NOMO-1 treated with dmso at 0.1 percent for 144 hours (cell line): ENCODE measurements at regions not wholly inside any gene's neighbourhood (a gene's known extent, or its start where the extent isn't known, plus 50 kb on each side); places are given as distances from the start of the nearest gene placed in this dataset.

Source experiments
- DNase-seq: peaks from one replicate; lab custom pipeline; 2025; ENCODE audit not compliant: unreplicated experiment; lab: John Stamatoyannopoulos, UW

GRCh38 chr9:38229504-38230155 lies 160.6 kb upstream of the SHB start:
- DNase-seq = no peak

- DNase-seq = no peak
Measured at GRCh38 chr9:38229104-38229500, 160.1 kb upstream of the SHB start.

GRCh38 chr9:38228331-38229103 lies 159.5 kb upstream of the SHB start:
- no peak for DNase-seq

- DNase-seq = no peak
Measured at GRCh38 chr9:38227656-38228055, 158.6 kb upstream of the SHB start.

GRCh38 chr9:38227061-38227540 lies 158.1 kb upstream of the SHB start:
- peak; percentile 21 for DNase-seq

GRCh38 chr9:38226491-38226951 lies 157.5 kb upstream of the SHB start:
- peak; percentile 19 for DNase-seq

GRCh38 chr9:38224941-38225340 lies 155.9 kb upstream of the SHB start:
- no peak for DNase-seq

- no peak for DNase-seq
Measured at GRCh38 chr9:38216572-38216971, 147.5 kb upstream of the SHB start.

GRCh38 chr9:38215465-38215864 lies 146.4 kb upstream of the SHB start:
- DNase-seq = no peak

- DNase-seq = no peak
Measured at GRCh38 chr9:38214432-38214831, 145.4 kb upstream of the SHB start.

GRCh38 chr9:38213631-38214299 lies 144.7 kb upstream of the SHB start:
- DNase-seq = no peak

- DNase-seq = no peak
Measured at GRCh38 chr9:38212016-38212415, 143.0 kb upstream of the SHB start.

- DNase-seq = no peak
Measured at GRCh38 chr9:38211002-38211401, 142.0 kb upstream of the SHB start.

- DNase-seq = no peak
Measured at GRCh38 chr9:38208206-38208901, 139.3 kb upstream of the SHB start.

GRCh38 chr9:38207247-38207778 lies 138.3 kb upstream of the SHB start:
- DNase-seq = no peak

- no peak for DNase-seq
Measured at GRCh38 chr9:38205279-38205678, 136.3 kb upstream of the SHB start.

GRCh38 chr9:38202336-38202938 lies 133.4 kb upstream of the SHB start:
- DNase-seq = no peak

- DNase-seq = no peak
Measured at GRCh38 chr9:38201844-38202243, 132.8 kb upstream of the SHB start.

GRCh38 chr9:38200431-38200830 lies 131.4 kb upstream of the SHB start:
- no peak for DNase-seq

GRCh38 chr9:38198140-38198539 lies 129.1 kb upstream of the SHB start:
- DNase-seq = no peak

- DNase-seq = no peak
Measured at GRCh38 chr9:38196714-38197113, 127.7 kb upstream of the SHB start.
